NCI-H187 treated with DMSO at 0.1 percent for 48 hours (cell line): ENCODE measurements at regions not wholly inside any gene's neighbourhood (a gene's known extent, or its start where the extent isn't known, plus 50 kb on each side); places are given as distances from the start of the nearest gene placed in this dataset.

Experiments
- DNase-seq: peaks from one replicate; lab custom pipeline; 2025; lab: John Stamatoyannopoulos, UW

GRCh38 chr7:85489498-85489897, 302.6 kb upstream of the SEMA3D start:
- DNase-seq: no peak

GRCh38 chr7:85488406-85488805, 301.6 kb upstream of the SEMA3D start:
- no peak for DNase-seq

GRCh38 chr7:85483177-85483576, 296.3 kb upstream of the SEMA3D start:
- no peak for DNase-seq

- no peak for DNase-seq
Measured at GRCh38 chr7:85480666-85481065, 293.8 kb upstream of the SEMA3D start.

GRCh38 chr7:85479918-85480643, 293.2 kb upstream of the SEMA3D start:
- DNase-seq: no peak

- no peak for DNase-seq
Measured at GRCh38 chr7:85478530-85478929, 291.7 kb upstream of the SEMA3D start.

- no peak for DNase-seq
Measured at GRCh38 chr7:85475476-85475875, 288.6 kb upstream of the SEMA3D start.

GRCh38 chr7:85475071-85475470, 288.2 kb upstream of the SEMA3D start:
- no peak for DNase-seq

GRCh38 chr7:85474234-85474633, 287.4 kb upstream of the SEMA3D start:
- DNase-seq: no peak

GRCh38 chr7:85471740-85472139, 284.9 kb upstream of the SEMA3D start:
- no peak for DNase-seq

GRCh38 chr7:85471307-85471706, 284.5 kb upstream of the SEMA3D start:
- DNase-seq: no peak

GRCh38 chr7:85469446-85470010, 282.7 kb upstream of the SEMA3D start:
- no peak for DNase-seq

- no peak for DNase-seq
Measured at GRCh38 chr7:85464042-85464651, 277.3 kb upstream of the SEMA3D start.

GRCh38 chr7:85462671-85463070, 275.8 kb upstream of the SEMA3D start:
- no peak for DNase-seq

GRCh38 chr7:85457911-85458310, 271.1 kb upstream of the SEMA3D start:
- DNase-seq: no peak

GRCh38 chr7:85456254-85456653, 269.4 kb upstream of the SEMA3D start:
- no peak for DNase-seq

GRCh38 chr7:85454904-85455303, 268.0 kb upstream of the SEMA3D start:
- DNase-seq: no peak

- no peak for DNase-seq
Measured at GRCh38 chr7:85452674-85453073, 265.8 kb upstream of the SEMA3D start.

- no peak for DNase-seq
Measured at GRCh38 chr7:85449478-85449877, 262.6 kb upstream of the SEMA3D start.

- no peak for DNase-seq
Measured at GRCh38 chr7:85447004-85447403, 260.1 kb upstream of the SEMA3D start.

GRCh38 chr7:85426487-85426960, 239.7 kb upstream of the SEMA3D start:
- DNase-seq: no peak

- no peak for DNase-seq
Measured at GRCh38 chr7:85424298-85424697, 237.4 kb upstream of the SEMA3D start.

GRCh38 chr7:85423209-85423895, 236.5 kb upstream of the SEMA3D start:
- DNase-seq: no peak
